DND-41 (cell line): ENCODE measurements at regions not wholly inside any gene's neighbourhood (a gene's known extent, or its start where the extent isn't known, plus 50 kb on each side); places are given as distances from the start of the nearest gene placed in this dataset.

ENCODE experiments used
- ATAC-seq: fragments of 200-7000 bp; cut with Tn5 transposase; 3 replicates; pipeline ENCODE4 v1.9.1; 2021; ENCODE audit warnings: low read depth; ENCODE audit not compliant: insufficient read depth
- DNase-seq: peaks from one replicate; pipeline ENCODE4 v3.0.0-alpha.2; 2020
- H2AFZ ChIP-seq: 2 replicates; pipeline ENCODE4 v1.6.0; 2012; ENCODE audit warnings: low read depth, low read length
- H3K27ac ChIP-seq: 2 replicates; pipeline ENCODE4 v1.5.1; 2012; ENCODE audit warnings: low read length, inconsistent platforms
- H3K27me3 ChIP-seq: fragments of 200-600 bp; sonication (generic); 2 replicates; pipeline ENCODE4 v1.6.0; 2012; ENCODE audit warnings: low read length, mild to moderate bottlenecking, inconsistent platforms; ENCODE audit not compliant: insufficient read depth, poor library complexity
- H3K36me3 ChIP-seq: 2 replicates; pipeline ENCODE4 v1.5.1; 2012; ENCODE audit warnings: low read length, inconsistent platforms; ENCODE audit not compliant: insufficient read depth
- H3K4me1 ChIP-seq: 2 replicates; pipeline ENCODE4 v1.5.1; 2012; ENCODE audit warnings: mild to moderate bottlenecking, low read length; ENCODE audit not compliant: insufficient read depth
- H3K4me2 ChIP-seq: 2 replicates; pipeline ENCODE4 v1.6.0; 2012; ENCODE audit warnings: mild to moderate bottlenecking, moderate library complexity, low read length, inconsistent platforms; ENCODE audit not compliant: insufficient read depth
- H3K4me3 ChIP-seq, 2 experiments: fragments of 200-600 bp in 1 of 2; shearing (Covaris generic) in 1 of 2; 2 replicates each; pipeline ENCODE4 v1.5.1; 2012 to 2016; ENCODE audit warnings: inconsistent platforms in 2 of 2, low read length in 2 of 2, mild to moderate bottlenecking in 2 of 2, low read depth in 1 of 2, moderate library complexity in 1 of 2
- H3K79me2 ChIP-seq: 2 replicates; pipeline ENCODE4 v1.6.0; 2012; ENCODE audit warnings: low read length, inconsistent platforms; ENCODE audit not compliant: insufficient read depth
- H3K9ac ChIP-seq: 2 replicates; pipeline ENCODE4 v1.6.0; 2012; ENCODE audit warnings: low read depth, mild to moderate bottlenecking, inconsistent platforms, low read length, moderate library complexity
- H3K9me3 ChIP-seq: 2 replicates; pipeline ENCODE4 v1.5.1; 2012; ENCODE audit warnings: low read length, moderate library complexity, mild to moderate bottlenecking, inconsistent platforms; ENCODE audit not compliant: insufficient read depth, severe bottlenecking
- H4K20me1 ChIP-seq: 2 replicates; pipeline ENCODE4 v1.6.0; 2012; ENCODE audit warnings: low read length; ENCODE audit not compliant: insufficient read depth
- EZH2 ChIP-seq: IDR thresholded peaks from 3 replicates; pipeline ENCODE4 v1.6.1; 2012; ENCODE audit warnings: borderline replicate concordance, low read depth, mild to moderate bottlenecking, moderate library complexity, low read length, inconsistent platforms; ENCODE audit not compliant: severe bottlenecking
- TF ChIP-seq, protein P1 (sequence below): IDR thresholded peaks from 2 replicates; pipeline ENCODE4 v1.5.1; 2012; ENCODE audit warnings: borderline replicate concordance, low read length, moderate library complexity, mild to moderate bottlenecking; ENCODE audit not compliant: poor library complexity, severe bottlenecking; ENCODE audit errors: extremely low read depth

DNA sequence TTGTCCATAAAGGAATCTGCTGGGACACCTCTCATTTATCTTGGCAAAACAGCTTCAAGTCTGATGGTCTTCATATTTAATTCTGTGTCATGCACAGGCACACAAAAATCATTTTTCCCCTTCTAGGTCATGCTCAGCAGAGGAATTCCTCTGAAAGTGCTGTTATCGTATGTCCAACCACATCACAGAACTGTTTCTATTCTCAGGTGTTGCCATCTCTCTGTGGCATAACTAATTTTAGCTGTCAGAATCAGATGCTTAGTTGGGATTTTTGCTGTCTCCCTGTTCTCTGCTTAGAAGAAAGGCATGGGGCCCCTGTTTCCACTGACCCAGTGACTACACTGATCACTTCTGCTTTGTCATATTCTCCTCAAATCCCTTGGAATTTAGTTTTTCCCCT is 608.0 kb upstream of the EPHA7 start:
- DNase-seq (no peak), ATAC-seq (no peak)
- Histone ChIP-seq H2AFZ (no peak overlapping the region), H3K4me3 (no peak overlapping the region), H3K27me3 (no peaks in the 10 kb centered on the region), H3K4me2 (no peak overlapping the region), H3K36me3 (no peaks in the 10 kb centered on the region), H3K9ac (no peak overlapping the region), H3K27ac (no peak overlapping the region), H3K79me2 (no peaks in the 10 kb centered on the region), H3K9me3 (peaks cover 2% of the 10 kb centered on the region), H4K20me1 (no peaks in the 10 kb centered on the region), H3K4me1 (no peaks in the 10 kb centered on the region)
- TF ChIP-seq, protein P1, sequence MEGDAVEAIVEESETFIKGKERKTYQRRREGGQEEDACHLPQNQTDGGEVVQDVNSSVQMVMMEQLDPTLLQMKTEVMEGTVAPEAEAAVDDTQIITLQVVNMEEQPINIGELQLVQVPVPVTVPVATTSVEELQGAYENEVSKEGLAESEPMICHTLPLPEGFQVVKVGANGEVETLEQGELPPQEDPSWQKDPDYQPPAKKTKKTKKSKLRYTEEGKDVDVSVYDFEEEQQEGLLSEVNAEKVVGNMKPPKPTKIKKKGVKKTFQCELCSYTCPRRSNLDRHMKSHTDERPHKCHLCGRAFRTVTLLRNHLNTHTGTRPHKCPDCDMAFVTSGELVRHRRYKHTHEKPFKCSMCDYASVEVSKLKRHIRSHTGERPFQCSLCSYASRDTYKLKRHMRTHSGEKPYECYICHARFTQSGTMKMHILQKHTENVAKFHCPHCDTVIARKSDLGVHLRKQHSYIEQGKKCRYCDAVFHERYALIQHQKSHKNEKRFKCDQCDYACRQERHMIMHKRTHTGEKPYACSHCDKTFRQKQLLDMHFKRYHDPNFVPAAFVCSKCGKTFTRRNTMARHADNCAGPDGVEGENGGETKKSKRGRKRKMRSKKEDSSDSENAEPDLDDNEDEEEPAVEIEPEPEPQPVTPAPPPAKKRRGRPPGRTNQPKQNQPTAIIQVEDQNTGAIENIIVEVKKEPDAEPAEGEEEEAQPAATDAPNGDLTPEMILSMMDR, result no peak
- no peak for TF ChIP-seq EZH2

DNA sequence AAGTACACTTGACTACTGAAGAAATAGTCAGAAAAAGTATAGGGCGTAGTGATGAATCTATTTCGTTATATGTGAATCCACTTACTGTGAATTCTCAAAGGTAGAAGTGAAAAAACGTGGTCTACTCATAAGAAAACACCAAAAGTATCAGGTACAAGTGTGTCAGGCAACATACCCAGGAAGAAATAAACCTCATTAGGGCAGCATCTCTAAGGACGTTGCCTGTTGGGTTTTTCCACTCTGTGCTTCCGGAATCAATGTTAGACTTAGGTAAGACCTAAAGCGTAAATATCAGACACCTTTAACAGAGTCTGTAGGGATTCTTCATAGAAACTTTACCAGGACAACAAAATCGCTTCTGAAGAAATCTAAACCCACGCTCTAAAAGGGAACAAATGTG is 607.2 kb upstream of the EPHA7 start:
- H3K9ac ChIP-seq, result no peak overlapping the region
- no peaks in the 10 kb centered on the region for H3K27me3 ChIP-seq
- no peaks in the 10 kb centered on the region for H3K4me1 ChIP-seq
- no peak for DNase-seq
- no peak for ATAC-seq
- no peak overlapping the region for H2AFZ ChIP-seq
- H3K79me2 ChIP-seq, result no peaks in the 10 kb centered on the region
- H3K36me3 ChIP-seq, result no peaks in the 10 kb centered on the region
- no peaks in the 10 kb centered on the region for H4K20me1 ChIP-seq
- H3K4me3 ChIP-seq, result no peak overlapping the region
- no peak overlapping the region for H3K27ac ChIP-seq
- TF ChIP-seq, protein P1, result no peak
- no peak for TF ChIP-seq EZH2
- H3K4me2 ChIP-seq, result no peak overlapping the region
- H3K9me3 ChIP-seq, result peaks cover 2% of the 10 kb centered on the region

DNA sequence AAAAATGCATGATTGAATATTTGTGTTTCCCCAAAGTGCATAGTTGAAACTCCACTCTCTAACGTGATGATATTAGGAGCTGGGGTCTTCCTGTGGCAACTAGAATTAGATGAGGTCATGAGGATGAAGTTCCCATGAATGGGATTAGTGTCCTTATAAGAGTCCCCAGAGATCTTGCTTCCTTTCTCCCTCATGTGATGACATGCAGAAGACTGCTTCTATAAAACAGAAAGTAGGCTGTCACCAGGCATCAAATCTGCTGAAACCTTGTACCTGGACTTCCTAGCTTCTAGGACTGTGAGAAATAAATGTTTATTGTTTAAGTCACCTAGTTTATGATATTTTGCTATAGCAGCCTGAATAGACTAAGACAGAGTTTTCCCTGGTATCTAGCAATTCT is 586.5 kb upstream of the EPHA7 start:
- H3K4me1 ChIP-seq, result no peaks in the 10 kb centered on the region
- H3K79me2 ChIP-seq, result no peaks in the 10 kb centered on the region
- no peak overlapping the region for H2AFZ ChIP-seq
- no peak overlapping the region for H3K4me2 ChIP-seq
- DNase-seq (no peak), ATAC-seq (no peak)
- no peak overlapping the region for H3K9ac ChIP-seq
- no peak overlapping the region for H3K4me3 ChIP-seq
- H3K27ac ChIP-seq, result no peak overlapping the region
- no peaks in the 10 kb centered on the region for H3K27me3 ChIP-seq
- H4K20me1 ChIP-seq, result no peaks in the 10 kb centered on the region
- H3K36me3 ChIP-seq, result no peaks in the 10 kb centered on the region
- no peaks in the 10 kb centered on the region for H3K9me3 ChIP-seq
- TF ChIP-seq, protein P1, result no peak
- no peak for TF ChIP-seq EZH2

DNA sequence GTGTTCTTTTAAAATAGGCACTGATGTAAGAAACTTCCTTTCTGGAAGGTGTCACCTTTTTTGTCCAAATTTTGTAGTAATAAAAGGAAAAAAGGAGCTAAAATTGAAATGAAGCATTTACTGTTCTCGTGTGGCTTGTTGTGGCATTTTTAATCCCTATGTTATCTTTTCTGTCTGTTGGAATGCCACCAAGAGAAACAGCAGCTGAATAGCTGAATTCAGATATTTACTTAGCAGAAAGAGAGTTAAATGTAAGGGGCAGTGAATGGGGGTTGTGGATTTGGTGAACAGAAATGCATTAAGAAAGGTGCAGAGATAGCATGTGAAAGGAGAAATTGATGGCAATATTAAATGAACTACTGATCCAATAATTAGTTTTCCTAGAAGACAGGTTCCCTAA is 573.6 kb upstream of the EPHA7 start:
- Histone ChIP-seq H3K4me2 (no peak overlapping the region), H3K4me3 (no peak overlapping the region), H3K9me3 (no peaks in the 10 kb centered on the region), H3K79me2 (no peaks in the 10 kb centered on the region), H3K27ac (no peak overlapping the region), H2AFZ (no peak overlapping the region), H3K4me1 (no peaks in the 10 kb centered on the region), H3K27me3 (no peaks in the 10 kb centered on the region), H3K9ac (no peak overlapping the region), H3K36me3 (no peaks in the 10 kb centered on the region), H4K20me1 (no peaks in the 10 kb centered on the region)
- DNase-seq (no peak), ATAC-seq (no peak)
- no peak for TF ChIP-seq EZH2
- TF ChIP-seq, protein P1, result no peak
